Neutrophil (primary cell): ENCODE measurements at regions not wholly inside any gene's neighbourhood (a gene's known extent, or its start where the extent isn't known, plus 50 kb on each side); places are given as distances from the start of the nearest gene placed in this dataset.

Source experiments
- H3K27ac ChIP-seq: fragments of 200-600 bp; sonication (generic); 2 replicates; pipeline ENCODE4 v1.5.1; 2016; ENCODE audit warnings: mild to moderate bottlenecking, moderate library complexity
- H3K27me3 ChIP-seq: fragments of 200-600 bp; sonication (generic); 2 replicates; pipeline ENCODE4 v1.6.0; 2016; ENCODE audit warnings: mild to moderate bottlenecking
- H3K36me3 ChIP-seq: fragments of 200-600 bp; sonication (generic); 2 replicates; pipeline ENCODE4 v1.5.1; 2017
- H3K4me1 ChIP-seq, 2 experiments: fragments of 200-600 bp in 1 of 2; sonication (generic) in 1 of 2; 1 replicate in 1 of 2; 2 replicates in 1 of 2; pipeline versions ENCODE4 v1.5.1 to v1.6.1; 2013 to 2016; ENCODE audit warnings: low read depth in 1 of 2, low read length in 1 of 2, mild to moderate bottlenecking in 1 of 2, moderate library complexity in 1 of 2; ENCODE audit not compliant: control insufficient read depth in 1 of 2, insufficient read depth in 1 of 2
- H3K4me3 ChIP-seq, 2 experiments: fragments of 200-600 bp in 1 of 2; sonication (generic) in 1 of 2; 1 replicate in 1 of 2; 2 replicates in 1 of 2; pipeline ENCODE4 v1.5.1; 2013 to 2016; ENCODE audit warnings: low read depth in 1 of 2, low read length in 1 of 2, mild to moderate bottlenecking in 1 of 2, moderate library complexity in 1 of 2
- H3K9me3 ChIP-seq: fragments of 200-600 bp; sonication (generic); 2 replicates; pipeline ENCODE4 v1.5.1; 2016
- CTCF ChIP-seq: fragments of 200-600 bp; sonication (generic); IDR thresholded peaks from 2 replicates; pipeline ENCODE4 v1.5.1; 2016; ENCODE audit warnings: antibody characterized with exemption

DNA sequence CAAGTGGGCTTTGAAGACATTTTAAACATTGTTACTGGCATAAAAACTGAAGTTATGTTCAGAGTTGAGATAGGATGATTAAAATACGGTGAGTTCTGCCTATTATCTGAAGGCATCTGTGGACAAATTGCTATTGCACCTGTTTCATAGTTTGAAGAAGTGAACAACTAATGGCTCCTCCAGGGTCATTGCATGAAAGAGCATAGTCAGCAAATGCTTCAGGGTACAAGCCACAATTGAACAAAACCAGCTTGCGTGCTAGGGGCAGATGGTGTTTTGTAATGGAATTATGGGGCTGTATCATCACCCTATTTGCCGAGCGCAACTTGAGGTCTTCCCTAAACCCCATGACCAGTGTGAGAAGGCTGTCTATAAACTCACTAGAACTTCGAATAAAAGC, 369.1 kb downstream of the MTRR start:
- no peaks in the 10 kb centered on the region for H3K4me1 ChIP-seq
- no peak overlapping the region for H3K27ac ChIP-seq
- no peak for TF ChIP-seq CTCF
- H3K4me3 ChIP-seq = no peak overlapping the region
- no peaks in the 10 kb centered on the region for H3K36me3 ChIP-seq
- H3K9me3 ChIP-seq = no peaks in the 10 kb centered on the region
- no peaks in the 10 kb centered on the region for H3K27me3 ChIP-seq

DNA sequence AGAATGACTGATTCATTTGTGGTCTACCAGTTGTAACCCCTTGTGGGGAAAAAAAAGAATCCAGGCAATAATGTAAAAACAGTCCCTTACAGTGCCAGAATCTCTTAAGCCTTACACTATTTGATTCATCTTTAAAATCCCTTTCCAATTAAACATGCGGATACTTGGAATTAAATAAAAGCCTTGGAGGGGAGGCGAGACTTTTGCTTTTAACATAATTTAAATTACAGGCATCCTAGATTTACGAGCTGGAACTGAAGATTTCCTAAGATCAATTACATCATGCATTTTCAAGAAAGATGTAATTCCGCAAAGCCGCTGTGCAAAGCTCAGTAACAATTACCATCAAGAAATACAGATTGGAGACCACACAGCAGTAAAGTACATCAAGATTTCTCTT, 370.2 kb downstream of the MTRR start:
- no peaks in the 10 kb centered on the region for H3K36me3 ChIP-seq
- H3K27me3 ChIP-seq = no peaks in the 10 kb centered on the region
- no peak for TF ChIP-seq CTCF
- no peaks in the 10 kb centered on the region for H3K9me3 ChIP-seq
- H3K27ac ChIP-seq = no peak overlapping the region
- no peaks in the 10 kb centered on the region for H3K4me1 ChIP-seq
- no peak overlapping the region for H3K4me3 ChIP-seq

DNA sequence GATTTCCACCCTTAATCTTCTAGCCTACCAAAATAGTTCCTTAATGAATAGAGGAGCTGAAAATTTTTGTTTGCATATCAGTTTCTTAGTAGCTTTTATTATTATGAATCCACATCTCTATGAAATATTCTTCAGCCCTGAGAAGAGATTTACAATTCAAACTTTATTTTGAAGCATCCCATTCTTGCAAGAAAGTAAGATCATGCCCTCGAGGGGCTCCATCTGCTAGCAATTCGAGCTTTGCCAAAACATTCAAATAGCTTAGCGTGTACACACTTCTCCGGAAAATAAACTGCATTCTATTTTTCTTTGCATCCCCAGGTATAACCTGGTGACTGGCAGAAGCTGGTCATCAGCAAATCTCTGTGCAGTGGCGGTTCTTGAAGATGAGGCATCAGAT, 370.7 kb downstream of the MTRR start:
- Histone ChIP-seq H3K27ac (no peak overlapping the region), H3K27me3 (no peaks in the 10 kb centered on the region), H3K9me3 (no peaks in the 10 kb centered on the region), H3K36me3 (no peaks in the 10 kb centered on the region), H3K4me3 (no peak overlapping the region), H3K4me1 (no peaks in the 10 kb centered on the region)
- TF ChIP-seq CTCF = no peak

- no peak overlapping the region for H3K4me3 ChIP-seq
- no peaks in the 10 kb centered on the region for H3K36me3 ChIP-seq
- H3K4me1 ChIP-seq = no peaks in the 10 kb centered on the region
- H3K27ac ChIP-seq = no peak overlapping the region
- H3K27me3 ChIP-seq = no peaks in the 10 kb centered on the region
- no peak for TF ChIP-seq CTCF
- H3K9me3 ChIP-seq = no peaks in the 10 kb centered on the region
These were observed 372.1 kb downstream of the MTRR start for GRCh38 chr5:8241076-8241475.

GRCh38 chr5:8241558-8241957, 372.6 kb downstream of the MTRR start:
- Histone ChIP-seq H3K4me1 (no peaks in the 10 kb centered on the region), H3K27me3 (no peaks in the 10 kb centered on the region), H3K36me3 (no peaks in the 10 kb centered on the region), H3K27ac (no peak overlapping the region), H3K4me3 (no peak overlapping the region), H3K9me3 (no peaks in the 10 kb centered on the region)
- TF ChIP-seq CTCF = no peak
